Activated CD8-positive, alpha-beta memory T cell treated with anti-CD3 and anti-CD28 coated beads for 36 hours (primary cell): ENCODE measurements at regions not wholly inside any gene's neighbourhood (a gene's known extent, or its start where the extent isn't known, plus 50 kb on each side); places are given as distances from the start of the nearest gene placed in this dataset.
"Not testable (repeated sequence)": the region's sequence is repeated elsewhere in the genome, so short reads cannot be mapped to it uniquely, and the experiment has no call there.

ENCODE experiments used
- CTCF ChIA-PET: fragments of 350-600 bp; sonication (Branson Sonifier 250); formaldehyde crosslinking; loops from one replicate; lab custom pipeline; 2021; ENCODE audit warnings: antibody characterized with exemption; lab: Charles Lee
- POLR2A ChIA-PET: fragments of 350-600 bp; sonication (Branson Sonifier 250); formaldehyde crosslinking; loops from one replicate; lab custom pipeline; 2021; ENCODE audit warnings: antibody characterized with exemption; lab: Charles Lee

GRCh38 chr4:105067946-105068345, 78.7 kb upstream of the TET2 start:
- ChIA-PET POLR2A (no interaction called here), CTCF (no interaction called here)

- ChIA-PET CTCF (interaction anchor here (0.7 kb wide), 1 partner anchor 415 kb away, joined by 4 read pairs; no protein-coding TSS in a partner anchor), POLR2A (no interaction called here)
These were observed 78.2 kb upstream of the TET2 start for GRCh38 chr4:105068516-105068915.

- CTCF ChIA-PET, POLR2A ChIA-PET: not testable (repeated sequence)
These were observed 74.6 kb upstream of the TET2 start for GRCh38 chr4:105072095-105072494.

- CTCF ChIA-PET: interaction anchor here (0.7 kb wide), 1 partner anchor 333 kb away, joined by 3 read pairs; no protein-coding TSS in a partner anchor
These were observed 72.6 kb upstream of the TET2 start for GRCh38 chr4:105074097-105074496.

GRCh38 chr4:105075045-105075444, 71.6 kb upstream of the TET2 start:
- POLR2A ChIA-PET: no interaction called here

More at GRCh38 chr4:105074097-105074496, 72.6 kb upstream of the TET2 start:
- POLR2A ChIA-PET: no interaction called here

GRCh38 chr4:105088110-105088879, 58.4 kb upstream of the TET2 start:
- POLR2A ChIA-PET: no interaction called here
- CTCF ChIA-PET: no interaction called here

More at GRCh38 chr4:105075045-105075444, 71.6 kb upstream of the TET2 start:
- CTCF ChIA-PET: interaction anchor here (1.0 kb wide), 1 partner anchor 399 kb away, joined by 3 read pairs; the partner anchor contains the start of gene PPA2

GRCh38 chr4:105092356-105092755, 54.3 kb upstream of the TET2 start:
- CTCF ChIA-PET: no interaction called here
- POLR2A ChIA-PET: no interaction called here

GRCh38 chr4:105092768-105093167, 53.9 kb upstream of the TET2 start:
- ChIA-PET CTCF (no interaction called here), POLR2A (no interaction called here)

GRCh38 chr4:105093975-105094374, 52.7 kb upstream of the TET2 start:
- ChIA-PET CTCF (interaction anchor here (0.6 kb wide), 1 partner anchor 30 kb away, joined by 3 read pairs; no protein-coding TSS in a partner anchor), POLR2A (no interaction called here)
